GM12878 (cell line): ENCODE measurements at regions not wholly inside any gene's neighbourhood (a gene's known extent, or its start where the extent isn't known, plus 50 kb on each side); places are given as distances from the start of the nearest gene placed in this dataset.
"Not testable (repeated sequence)": the region's sequence is repeated elsewhere in the genome, so short reads cannot be mapped to it uniquely, and the experiment has no call there.

ENCODE experiments used
- ATAC-seq: fragments of 200-7000 bp; cut with Tn5 transposase; 3 replicates; pipeline ENCODE4 v1.9.1; 2020; ENCODE audit warnings: mild to moderate bottlenecking, moderate library complexity
- BruUV-seq: library from RNA; stranded (reverse); fragments of 400-500 nt; replicated peaks from 2 replicates; lab custom pipeline; 2021; lab: Mats Ljungman, UMichigan
- CTCF ChIA-PET: fragments of 300-600 bp; sonication (Branson Sonifier 250); formaldehyde crosslinking; extraction: SDS; loops from one replicate; lab custom pipeline; 2021; ENCODE audit warnings: inconsistent platforms; lab: Yijun Ruan, JAX
- POLR2A ChIA-PET: fragments of 350-600 bp; formaldehyde crosslinking; extraction: SDS; loops from one replicate; lab custom pipeline; 2021; ENCODE audit warnings: inconsistent platforms; lab: Charles Lee
- RAD21 ChIA-PET: fragments of 300-600 bp; sonication (Branson Sonifier 250); formaldehyde crosslinking; loops from one replicate; lab custom pipeline; 2023; ENCODE audit warnings: antibody characterized with exemption; ENCODE audit not compliant: unreplicated experiment; lab: Charles Lee
- SMC1A ChIA-PET: fragments of 300-600 bp; sonication (Branson Sonifier 250); formaldehyde crosslinking; loops from one replicate; lab custom pipeline; 2023; ENCODE audit not compliant: unreplicated experiment, uncharacterized antibody; lab: Charles Lee
- DNase-seq: peaks from one replicate; pipeline ENCODE4 v3.0.0-alpha.2; 2011; ENCODE audit warnings: low read depth, low spot score
- FAIRE-seq: peaks from 3 replicates; lab custom pipeline; 2011; peaks lifted over from hg19 to GRCh38; lab: Jason Lieb, UNC
- H2AFZ ChIP-seq: 2 replicates; pipeline ENCODE4 v1.6.0; 2011; ENCODE audit warnings: low read depth, low read length, control low read depth; ENCODE audit not compliant: control insufficient read depth
- H3K27ac ChIP-seq: 2 replicates; pipeline ENCODE4 v1.5.1; 2011; ENCODE audit warnings: control low read depth; ENCODE audit not compliant: control insufficient read depth, insufficient read depth
- H3K27me3 ChIP-seq, 2 experiments: replicated peaks in 1 of 2; 2 replicates each; pipeline versions ENCODE4 v1.6.0 to v1.6.1; 2011; ENCODE audit warnings: low read length in 1 of 2; ENCODE audit not compliant: control insufficient read depth in 2 of 2, insufficient read depth in 2 of 2
- H3K36me3 ChIP-seq, 2 experiments: 2 replicates each; pipeline ENCODE4 v1.5.1; 2011; ENCODE audit warnings: low read length in 1 of 2; ENCODE audit not compliant: control insufficient read depth in 2 of 2, insufficient read depth in 2 of 2
- H3K4me1 ChIP-seq: 2 replicates; pipeline ENCODE4 v1.6.1; 2011; ENCODE audit warnings: mild to moderate bottlenecking, low read length, moderate library complexity, mixed read lengths; ENCODE audit not compliant: control insufficient read depth, insufficient read depth
- H3K4me2 ChIP-seq: 2 replicates; pipeline ENCODE4 v1.6.0; 2011; ENCODE audit warnings: control low read depth; ENCODE audit not compliant: control insufficient read depth, insufficient read depth
- H3K4me3 ChIP-seq: fragments of 200-600 bp; sonication (generic); 2 replicates; pipeline ENCODE4 v1.5.1; 2016
- H3K79me2 ChIP-seq: 2 replicates; pipeline ENCODE4 v1.6.0; 2011; ENCODE audit warnings: low read length; ENCODE audit not compliant: control insufficient read depth, insufficient read depth
- H3K9ac ChIP-seq: 2 replicates; pipeline ENCODE4 v1.8.0; 2011; ENCODE audit warnings: low read length, control low read depth, mixed read lengths; ENCODE audit not compliant: control insufficient read depth, insufficient read depth
- H3K9me3 ChIP-seq: replicated peaks from 3 replicates; pipeline ENCODE4 v1.5.1; 2011; ENCODE audit warnings: mild to moderate bottlenecking, low read length; ENCODE audit not compliant: control insufficient read depth, insufficient read depth
- H4K20me1 ChIP-seq: 2 replicates; pipeline ENCODE4 v1.6.0; 2011; ENCODE audit not compliant: control insufficient read depth, insufficient read depth
- RBBP5 ChIP-seq: fragments of 200-600 bp; sonication (generic); conservative IDR thresholded peaks from 2 replicates; pipeline ENCODE4 v1.6.1; 2016
- WGBS: methylation state at CpG from one replicate; pipeline ENCODE4 v1.1.6; 2016; ENCODE audit warnings: low lambda C conversion rate; ENCODE audit not compliant: insufficient replicate concordance, insufficient coverage; ENCODE audit errors: missing lambda C conversion rate; 5-methylcytosine and 5-hydroxymethylcytosine counted together
- in situ Hi-C: fragments of 300-500 bp; cut with MboI; formaldehyde crosslinking; loops from 9 replicates; pipeline ENCODE4 v1.14.3; 2018; ENCODE audit warnings: mixed read lengths
- intact Hi-C: fragments of 100-400 bp; cut with micrococcal nuclease; formaldehyde crosslinking; loops from one replicate; pipeline ENCODE4 v1.14.2; 2022; ENCODE audit not compliant: unreplicated experiment

DNA sequence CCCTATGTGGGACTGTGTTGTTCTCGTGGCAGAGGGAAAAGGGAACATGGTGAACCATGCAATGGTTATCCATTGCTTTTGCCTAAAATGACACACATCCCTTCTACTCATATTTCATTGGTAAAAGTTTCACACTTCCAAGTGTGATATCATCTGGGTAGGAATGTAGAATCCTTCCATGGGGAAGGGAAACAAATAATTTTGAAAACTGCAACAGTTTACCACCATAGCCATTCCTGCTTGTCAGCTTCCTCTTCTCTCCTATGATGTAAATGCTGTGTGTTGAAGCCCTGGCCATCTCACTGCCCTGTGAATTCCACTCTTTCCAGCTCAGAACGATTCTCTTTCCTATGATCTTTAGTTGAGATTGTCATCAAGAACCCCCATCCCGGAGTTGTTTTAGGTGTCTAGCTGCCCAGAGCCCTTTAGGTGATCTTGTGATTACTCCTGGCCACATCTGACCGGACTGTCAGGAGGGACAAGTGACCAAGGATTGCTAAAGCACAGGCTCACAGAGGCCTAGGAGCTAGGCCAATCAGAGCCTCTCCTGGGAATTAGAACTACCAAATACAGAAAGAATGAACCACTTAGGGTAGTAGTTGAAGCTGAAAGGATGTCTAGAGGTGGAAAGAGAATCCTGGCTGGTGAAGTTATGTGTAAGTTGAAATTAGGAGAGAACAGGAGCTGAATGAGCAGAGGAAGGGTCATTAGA lies 84.6 kb downstream of the VCPKMT start:
- H3K27me3 ChIP-seq = no peaks in the 10 kb centered on the region
- 73% methylated on average over 4 of the region's 4 CpGs for WGBS
- ChIA-PET POLR2A (interaction anchor here (0.6 kb wide), 1 partner anchor 360 kb away, joined by 7 read pairs; no protein-coding TSS in a partner anchor), CTCF (interaction anchor here (0.7 to 1.0 kb wide), 2 partner anchors 28 to 152 kb away, joined by 3 read pairs; no protein-coding TSS in a partner anchor), SMC1A (interaction anchor here (1.2 kb wide), 1 partner anchor 8 kb away, joined by 3 read pairs; no protein-coding TSS in a partner anchor)
- H3K36me3 ChIP-seq = no peaks in the 10 kb centered on the region
- intact Hi-C loops = no loop called here
- H3K79me2 ChIP-seq = no peaks in the 10 kb centered on the region
- no peak overlapping the region for H3K4me2 ChIP-seq
- H3K4me1 ChIP-seq = peaks cover 6% of the 10 kb centered on the region; the same call in 1 of the 2 replicates
- no peak overlapping the region for H3K4me3 ChIP-seq
- DNase-seq = no peak
- H3K9ac ChIP-seq = no peak overlapping the region
- no TSS peak for BruUV-seq
- TF ChIP-seq RBBP5 = no peak
- TF ChIP-seq, all 136 proteins: peak for 0
- no peaks in the 10 kb centered on the region for H4K20me1 ChIP-seq
- FAIRE-seq (no peak), ATAC-seq (no peak)
- in situ Hi-C loops = no loop called here
- no peak overlapping the region for H2AFZ ChIP-seq
- RAD21 ChIA-PET = no interaction called here
- H3K27ac ChIP-seq = no peak overlapping the region
- peaks cover 2% of the 10 kb centered on the region; the same call in 2 of the 3 replicates for H3K9me3 ChIP-seq

DNA sequence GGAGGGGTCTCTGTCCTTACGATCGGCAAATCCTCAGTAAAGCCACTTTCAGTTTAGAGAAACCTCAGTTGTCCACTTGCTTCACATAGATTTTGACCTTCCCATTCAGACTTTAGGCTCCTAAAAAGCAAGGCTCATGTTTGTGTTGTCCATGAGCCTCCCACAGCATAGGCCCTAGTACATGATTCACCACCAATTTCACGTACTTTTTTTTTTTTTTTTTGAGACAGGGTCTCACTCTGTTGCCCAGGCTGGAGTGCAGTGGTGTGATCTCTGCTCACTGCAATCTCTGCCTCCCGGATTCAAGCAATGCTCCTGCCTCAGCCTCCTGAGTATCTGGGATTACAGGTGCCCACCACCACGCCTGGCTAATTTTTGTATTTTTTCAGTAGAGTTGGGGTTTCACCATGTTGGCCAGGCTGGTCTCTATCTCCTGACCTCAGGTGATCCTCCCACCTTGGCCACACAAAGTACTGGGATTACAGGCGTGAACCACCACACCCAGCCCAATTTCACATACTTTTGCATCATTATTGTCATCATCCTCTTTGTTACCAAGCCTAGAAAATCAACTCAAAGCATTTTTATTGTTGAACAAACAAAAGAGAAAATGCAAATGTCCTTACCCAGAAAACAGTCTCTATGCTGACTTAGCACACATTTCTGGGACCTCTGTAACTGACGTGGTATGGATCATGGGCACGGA lies 83.8 kb downstream of the VCPKMT start:
- CTCF ChIA-PET = not testable (repeated sequence)

More for the DNA sequence above, 83.8 kb downstream of the VCPKMT start:
- H3K27ac ChIP-seq, DNase-seq, H3K79me2 ChIP-seq, ATAC-seq, RAD21 ChIA-PET, H3K4me2 ChIP-seq, intact Hi-C loops, H2AFZ ChIP-seq, H3K9me3 ChIP-seq, H3K36me3 ChIP-seq, H3K9ac ChIP-seq, H3K4me3 ChIP-seq, H3K27me3 ChIP-seq, FAIRE-seq, BruUV-seq, in situ Hi-C loops, H4K20me1 ChIP-seq: not testable (repeated sequence)
- ChIA-PET SMC1A (interaction anchor here (1.2 kb wide), 1 partner anchor 9 kb away, joined by 3 read pairs; no protein-coding TSS in a partner anchor), POLR2A (interaction anchor here (0.5 to 0.6 kb wide), 2 partner anchors 21 to 361 kb away, joined by 3 to 7 read pairs; no protein-coding TSS in a partner anchor)
- 89% methylated on average over 8 of the region's 8 CpGs for WGBS
- H3K4me1 ChIP-seq = peaks cover 13% of the 10 kb centered on the region; the same call in 1 of the 2 replicates
